ENCODE measurements at regions not wholly inside any gene's neighbourhood (a gene's known extent, or its start where the extent isn't known, plus 50 kb on each side); places are given as distances from the start of the nearest gene placed in this dataset.

- no peak for DNase-seq (ENCODE audit: low read depth in 2 of 3, low spot score in 2 of 3)
These were observed 123.8 kb downstream of the ADRA2A start for GRCh38 chr10:111200505-111201186.

- no peak for DNase-seq (ENCODE audit: low read depth in 2 of 3, low spot score in 2 of 3)
These were observed 126.8 kb downstream of the ADRA2A start for GRCh38 chr10:111203615-111204014.

- DNase-seq (ENCODE audit: low read depth in 2 of 3, low spot score in 2 of 3): no peak
These were observed 128.0 kb downstream of the ADRA2A start for GRCh38 chr10:111204838-111205237.

GRCh38 chr10:111206521-111206920 lies 129.7 kb downstream of the ADRA2A start:
- DNase-seq (ENCODE audit: low read depth in 2 of 3, low spot score in 2 of 3): no peak

GRCh38 chr10:111207500-111207899 lies 130.7 kb downstream of the ADRA2A start:
- peak in 2 of 3 donors; percentile 55 to 85 for DNase-seq (ENCODE audit: low read depth in 2 of 3, low spot score in 2 of 3)

- no peak for DNase-seq (ENCODE audit: low read depth in 2 of 3, low spot score in 2 of 3)
These were observed 132.1 kb downstream of the ADRA2A start for GRCh38 chr10:111208951-111209350.

- no peak for DNase-seq (ENCODE audit: low read depth in 2 of 3, low spot score in 2 of 3)
These were observed 132.9 kb downstream of the ADRA2A start for GRCh38 chr10:111209692-111210091.

- DNase-seq (ENCODE audit: low read depth in 2 of 3, low spot score in 2 of 3): no peak
These were observed 134.4 kb downstream of the ADRA2A start for GRCh38 chr10:111211241-111211640.

GRCh38 chr10:111211706-111212105 lies 134.9 kb downstream of the ADRA2A start:
- DNase-seq (ENCODE audit: low read depth in 2 of 3, low spot score in 2 of 3): no peak

GRCh38 chr10:111221682-111222480 lies 145.1 kb downstream of the ADRA2A start:
- no peak for DNase-seq (ENCODE audit: low read depth in 2 of 3, low spot score in 2 of 3)

- DNase-seq (ENCODE audit: low read depth in 2 of 3, low spot score in 2 of 3): no peak
These were observed 146.1 kb downstream of the ADRA2A start for GRCh38 chr10:111222961-111223360.

GRCh38 chr10:111231779-111232178 lies 154.9 kb downstream of the ADRA2A start:
- no peak for DNase-seq (ENCODE audit: low read depth in 2 of 3, low spot score in 2 of 3)

GRCh38 chr10:111233439-111233838 lies 156.6 kb downstream of the ADRA2A start:
- DNase-seq (ENCODE audit: low read depth in 2 of 3, low spot score in 2 of 3): no peak

- no peak for DNase-seq (ENCODE audit: low read depth in 2 of 3, low spot score in 2 of 3)
These were observed 157.5 kb downstream of the ADRA2A start for GRCh38 chr10:111234234-111234913.

GRCh38 chr10:111234914-111235302 lies 158.1 kb downstream of the ADRA2A start:
- no peak for DNase-seq (ENCODE audit: low read depth in 2 of 3, low spot score in 2 of 3)

- no peak for DNase-seq (ENCODE audit: low read depth in 2 of 3, low spot score in 2 of 3)
These were observed 163.5 kb downstream of the ADRA2A start for GRCh38 chr10:111240348-111240747.

GRCh38 chr10:111243126-111243525 lies 166.3 kb downstream of the ADRA2A start:
- no peak for DNase-seq (ENCODE audit: low read depth in 2 of 3, low spot score in 2 of 3)

- no peak for DNase-seq (ENCODE audit: low read depth in 2 of 3, low spot score in 2 of 3)
These were observed 169.3 kb downstream of the ADRA2A start for GRCh38 chr10:111246136-111246535.

- DNase-seq (ENCODE audit: low read depth in 2 of 3, low spot score in 2 of 3): no peak
These were observed 170.1 kb downstream of the ADRA2A start for GRCh38 chr10:111246814-111247452.

GRCh38 chr10:111247781-111248389 lies 171.1 kb downstream of the ADRA2A start:
- no peak for DNase-seq (ENCODE audit: low read depth in 2 of 3, low spot score in 2 of 3)

- no peak for DNase-seq (ENCODE audit: low read depth in 2 of 3, low spot score in 2 of 3)
These were observed 173.1 kb downstream of the ADRA2A start for GRCh38 chr10:111249925-111250324.
